NOMO-1 treated with dmso at 0.1 percent for 144 hours (cell line): ENCODE measurements at regions not wholly inside any gene's neighbourhood (a gene's known extent, or its start where the extent isn't known, plus 50 kb on each side); places are given as distances from the start of the nearest gene placed in this dataset.
A peak's percentile ranks its signal among the peaks of the same experiment; 100 is the strongest.
"Not testable (repeated sequence)": the region's sequence is repeated elsewhere in the genome, so short reads cannot be mapped to it uniquely, and the experiment has no call there.

Experiments
- DNase-seq: peaks from one replicate; lab custom pipeline; 2025; ENCODE audit not compliant: unreplicated experiment; lab: John Stamatoyannopoulos, UW

GRCh38 chr2:128503399-128504245 lies 185.0 kb upstream of the HS6ST1 start:
- DNase-seq: no peak

- no peak for DNase-seq
Measured at GRCh38 chr2:128504246-128505149, 185.8 kb upstream of the HS6ST1 start.

GRCh38 chr2:128505150-128505490 lies 186.5 kb upstream of the HS6ST1 start:
- DNase-seq: no peak

GRCh38 chr2:128505575-128506526 lies 187.2 kb upstream of the HS6ST1 start:
- no peak for DNase-seq

GRCh38 chr2:128506534-128506933 lies 187.9 kb upstream of the HS6ST1 start:
- no peak for DNase-seq

GRCh38 chr2:128510701-128511397 lies 192.2 kb upstream of the HS6ST1 start:
- DNase-seq: no peak

- DNase-seq: no peak
Measured at GRCh38 chr2:128511731-128512378, 193.2 kb upstream of the HS6ST1 start.

- no peak for DNase-seq
Measured at GRCh38 chr2:128512379-128513115, 193.9 kb upstream of the HS6ST1 start.

- no peak for DNase-seq
Measured at GRCh38 chr2:128513116-128513960, 194.7 kb upstream of the HS6ST1 start.

GRCh38 chr2:128513961-128514283 lies 195.3 kb upstream of the HS6ST1 start:
- peak; percentile 86 for DNase-seq

- DNase-seq: no peak
Measured at GRCh38 chr2:128514555-128514955, 195.9 kb upstream of the HS6ST1 start.

GRCh38 chr2:128516938-128517337 lies 198.3 kb upstream of the HS6ST1 start:
- DNase-seq: no peak

- DNase-seq: not testable (repeated sequence)
Measured at GRCh38 chr2:128519028-128519427, 200.4 kb upstream of the HS6ST1 start.

- DNase-seq: no peak
Measured at GRCh38 chr2:128519517-128520215, 201.0 kb upstream of the HS6ST1 start.

GRCh38 chr2:128520340-128520739 lies 201.7 kb upstream of the HS6ST1 start:
- no peak for DNase-seq

- no peak for DNase-seq
Measured at GRCh38 chr2:128520791-128521190, 202.1 kb upstream of the HS6ST1 start.

- DNase-seq: no peak
Measured at GRCh38 chr2:128521482-128521881, 202.8 kb upstream of the HS6ST1 start.

- DNase-seq: no peak
Measured at GRCh38 chr2:128522829-128523228, 204.2 kb upstream of the HS6ST1 start.
